Fibroblast of gingiva (primary cell): ENCODE measurements at regions not wholly inside any gene's neighbourhood (a gene's known extent, or its start where the extent isn't known, plus 50 kb on each side); places are given as distances from the start of the nearest gene placed in this dataset.
"Not testable (repeated sequence)": the region's sequence is repeated elsewhere in the genome, so short reads cannot be mapped to it uniquely, and the experiment has no call there.

Experiments
- DNase-seq: peaks from one replicate; pipeline ENCODE4 v3.0.0-alpha.2; 2011; ENCODE audit warnings: low read depth

GRCh38 chr1:102821707-102822106, 286.6 kb downstream of the COL11A1 start:
- DNase-seq = no peak

DNA sequence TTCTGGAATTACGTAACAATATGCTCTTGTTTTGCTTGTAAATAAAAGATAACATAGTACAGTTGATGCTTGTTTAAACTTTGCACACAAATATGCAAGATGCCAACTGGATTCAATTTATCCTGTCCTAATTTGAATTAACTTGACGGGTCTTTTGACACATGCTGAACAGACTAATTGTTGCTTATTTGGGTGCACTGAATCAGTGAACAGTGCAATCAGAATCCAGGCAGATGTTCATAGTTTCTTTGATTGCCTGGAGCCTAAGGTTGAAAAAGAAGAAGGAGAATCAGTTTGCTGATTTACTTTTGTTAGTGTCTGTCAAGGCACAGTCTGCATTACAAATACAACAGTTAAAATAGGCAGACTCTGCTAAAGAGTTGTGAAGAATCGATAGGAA, 307.9 kb downstream of the COL11A1 start:
- DNase-seq = no peak

- peak; percentile 51 for DNase-seq
Measured at GRCh38 chr1:102799496-102799895, 308.8 kb downstream of the COL11A1 start.

- no peak for DNase-seq
Measured at GRCh38 chr1:102798718-102799117, 309.6 kb downstream of the COL11A1 start.

GRCh38 chr1:102796429-102796828, 311.9 kb downstream of the COL11A1 start:
- DNase-seq = no peak

GRCh38 chr1:102790997-102791396, 317.3 kb downstream of the COL11A1 start:
- no peak for DNase-seq

GRCh38 chr1:102789951-102790350, 318.4 kb downstream of the COL11A1 start:
- DNase-seq = not testable (repeated sequence)

DNA sequence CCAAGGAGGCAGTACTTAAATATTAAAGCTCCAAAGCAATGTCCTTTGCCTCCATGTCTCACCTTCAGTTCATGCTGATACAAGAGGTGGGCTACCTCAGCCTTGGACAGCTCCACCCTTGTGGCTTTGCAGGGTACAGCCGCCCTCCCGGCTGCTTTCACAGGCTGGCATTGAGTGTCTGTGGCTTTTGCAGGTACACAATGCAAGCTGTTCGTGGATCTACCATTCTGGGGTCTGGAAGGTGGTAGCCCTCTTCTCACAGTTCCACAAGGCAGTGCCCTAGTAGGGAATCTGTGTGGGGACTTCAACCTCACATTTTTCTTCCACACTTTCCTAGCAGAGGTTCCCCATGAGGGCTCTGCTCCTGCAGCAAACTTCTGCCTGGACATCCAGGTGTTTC, 324.8 kb downstream of the COL11A1 start:
- no peak for DNase-seq

GRCh38 chr1:102782144-102782543, 326.2 kb downstream of the COL11A1 start:
- no peak for DNase-seq

GRCh38 chr1:102776071-102776470, 332.3 kb downstream of the COL11A1 start:
- no peak for DNase-seq

GRCh38 chr1:102772831-102773230, 335.5 kb downstream of the COL11A1 start:
- DNase-seq = no peak

DNA sequence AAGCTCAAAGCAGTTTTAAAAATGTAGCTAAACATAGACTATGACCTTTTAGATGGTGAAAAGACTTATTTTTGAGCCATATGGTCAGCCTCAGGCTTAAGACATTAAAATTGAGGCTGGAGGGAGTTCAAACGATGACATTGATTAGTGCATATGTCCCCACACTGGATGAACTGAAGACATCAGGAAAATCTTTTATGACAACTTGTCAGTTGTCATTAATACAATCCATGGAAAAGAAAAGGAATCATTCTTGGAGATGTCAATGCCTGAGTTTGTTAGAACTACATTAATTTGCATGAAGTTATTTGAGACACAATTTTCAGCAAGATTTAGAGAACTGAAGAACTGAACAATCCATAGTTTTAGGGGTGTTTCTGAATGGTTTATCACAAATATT, 349.9 kb downstream of the COL11A1 start:
- DNase-seq = no peak

DNA sequence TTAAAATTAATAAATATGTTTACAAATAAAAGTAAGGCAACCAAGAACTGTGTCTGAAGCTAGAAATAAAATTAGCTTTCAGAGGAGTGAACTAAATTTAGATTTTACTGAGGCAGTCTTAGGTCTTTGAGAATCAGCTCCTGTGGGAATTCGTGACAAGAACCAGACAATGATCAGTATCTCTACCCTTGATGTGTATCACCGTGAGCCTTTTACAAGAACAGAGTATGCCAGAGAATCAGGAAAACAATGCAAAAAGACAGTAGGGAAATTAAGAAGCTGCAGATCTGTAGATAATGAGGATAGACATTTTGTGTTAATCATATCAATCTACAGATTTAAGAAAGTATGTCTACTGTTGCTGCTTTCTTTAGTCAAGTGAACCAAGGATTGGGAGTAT, 351.0 kb downstream of the COL11A1 start:
- no peak for DNase-seq

DNA sequence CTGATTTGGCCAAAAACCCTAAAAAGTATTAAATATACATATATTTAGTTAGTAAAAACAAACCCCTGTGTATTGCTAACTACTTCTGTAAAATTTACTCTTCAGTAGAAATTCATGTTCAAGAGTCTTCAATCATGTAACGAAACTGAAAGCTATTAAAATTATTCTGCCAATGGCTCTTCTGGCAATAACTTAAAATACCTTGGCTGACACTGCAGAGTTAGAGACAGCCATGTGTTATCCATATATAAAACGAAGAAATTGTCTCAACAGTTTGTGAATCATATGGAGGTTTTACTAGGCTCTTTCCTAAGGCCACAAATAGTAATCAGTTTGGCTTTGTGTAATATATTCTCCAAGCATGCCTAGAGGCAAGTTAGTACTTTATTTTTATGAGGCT, 357.2 kb downstream of the COL11A1 start:
- no peak for DNase-seq

GRCh38 chr1:102742426-102742825, 365.9 kb downstream of the COL11A1 start:
- DNase-seq = no peak

- DNase-seq = no peak
Measured at GRCh38 chr1:102733491-102734236, 374.7 kb downstream of the COL11A1 start.

DNA sequence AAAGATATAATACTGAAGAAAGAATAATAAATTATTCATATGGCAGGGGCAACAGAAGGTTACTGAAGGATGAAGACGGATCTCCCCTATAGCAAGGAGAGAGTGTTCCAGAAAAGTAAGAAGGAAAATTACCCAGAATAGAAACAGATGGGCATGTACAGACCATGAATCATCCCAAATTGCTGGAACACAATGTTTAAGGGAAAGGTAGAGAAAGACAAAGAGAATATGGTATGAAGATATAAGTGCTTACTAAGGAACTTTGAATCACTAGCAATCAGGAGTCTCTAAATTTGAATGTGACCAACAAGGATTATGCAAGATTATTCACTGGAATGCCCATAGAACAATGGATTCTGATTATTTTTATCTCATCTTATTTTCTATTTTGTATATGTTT, 375.4 kb downstream of the COL11A1 start:
- DNase-seq = no peak

- DNase-seq = no peak
Measured at GRCh38 chr1:102726417-102726816, 381.9 kb downstream of the COL11A1 start.

DNA sequence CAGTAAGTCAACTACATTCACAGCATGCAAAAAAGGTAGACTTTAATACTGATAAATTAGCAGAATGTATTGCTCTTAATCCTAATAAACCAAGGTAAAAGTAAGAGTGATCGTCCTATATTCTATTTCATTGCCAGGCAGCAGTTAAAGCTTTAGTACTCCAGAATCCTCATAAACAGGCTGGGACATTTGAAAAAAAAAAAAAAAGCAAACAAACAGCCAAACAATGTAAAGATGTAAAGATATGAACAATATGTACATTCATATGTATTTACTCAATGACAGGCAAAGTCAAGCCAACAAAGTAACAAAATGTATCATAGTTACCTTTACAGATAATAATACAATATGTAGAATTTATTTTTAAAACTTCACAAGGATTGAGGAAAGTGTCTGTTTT, 383.6 kb downstream of the COL11A1 start:
- no peak for DNase-seq

DNA sequence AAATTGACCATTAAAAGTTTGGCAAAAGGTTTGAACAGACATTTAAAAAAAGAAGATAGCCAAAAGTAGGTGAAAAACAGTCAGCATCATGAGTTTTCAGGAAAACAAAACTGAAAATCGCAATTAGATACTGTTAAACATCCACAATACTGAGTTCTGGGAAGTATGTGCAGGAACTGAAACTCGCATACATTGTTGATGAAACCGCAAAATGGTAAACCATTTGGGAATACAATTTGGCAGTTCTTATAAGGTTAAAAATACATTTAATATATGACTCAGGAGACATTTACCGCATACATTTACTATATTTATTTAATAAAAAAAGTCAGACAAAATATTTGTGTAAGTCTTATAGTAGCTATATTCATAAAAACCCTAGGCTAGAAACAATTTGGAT, 393.2 kb downstream of the COL11A1 start:
- DNase-seq = no peak

DNA sequence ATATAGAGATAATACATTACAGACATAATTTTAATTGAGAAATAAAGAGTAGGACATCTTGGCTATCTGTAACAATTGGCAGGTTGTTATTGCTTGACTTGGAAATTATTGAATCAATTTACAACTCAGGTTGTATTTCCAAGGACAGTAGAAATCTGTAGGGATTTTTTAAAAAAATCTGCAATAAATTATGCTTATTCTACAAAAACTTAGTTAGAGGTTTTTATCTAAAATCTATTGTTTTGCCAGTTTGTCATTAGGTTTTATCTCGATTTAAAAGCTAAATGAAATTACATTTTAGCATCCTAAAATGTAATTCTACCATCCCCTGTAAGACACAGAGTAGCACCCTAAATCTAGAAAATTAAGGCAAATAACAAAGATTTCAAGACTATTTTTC, 408.8 kb downstream of the COL11A1 start:
- DNase-seq = no peak

GRCh38 chr1:102693345-102693744, 415.0 kb downstream of the COL11A1 start:
- no peak for DNase-seq

- no peak for DNase-seq
Measured at GRCh38 chr1:102691592-102692090, 416.7 kb downstream of the COL11A1 start.

DNA sequence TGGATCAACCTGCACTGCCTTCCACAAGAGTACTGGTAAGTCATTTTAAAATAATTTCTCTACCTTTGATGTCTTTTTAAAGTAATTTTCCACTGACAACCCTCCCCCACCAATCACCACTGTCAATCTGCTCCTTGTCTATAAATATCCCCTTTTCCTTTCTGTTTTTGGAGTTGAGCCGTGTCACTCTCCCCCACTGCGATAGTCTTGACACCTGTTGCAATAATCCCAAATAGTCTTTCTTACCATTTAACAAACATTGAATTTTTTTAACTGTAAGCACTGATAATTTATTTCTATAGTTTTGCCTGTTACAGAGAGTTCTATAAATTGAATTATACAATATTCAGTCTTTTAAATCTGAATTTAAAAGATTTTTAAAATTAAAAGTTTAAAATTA, 420.9 kb downstream of the COL11A1 start:
- no peak for DNase-seq
